ENCODE measurements at regions not wholly inside any gene's neighbourhood (a gene's known extent, or its start where the extent isn't known, plus 50 kb on each side); places are given as distances from the start of the nearest gene placed in this dataset.

DNA sequence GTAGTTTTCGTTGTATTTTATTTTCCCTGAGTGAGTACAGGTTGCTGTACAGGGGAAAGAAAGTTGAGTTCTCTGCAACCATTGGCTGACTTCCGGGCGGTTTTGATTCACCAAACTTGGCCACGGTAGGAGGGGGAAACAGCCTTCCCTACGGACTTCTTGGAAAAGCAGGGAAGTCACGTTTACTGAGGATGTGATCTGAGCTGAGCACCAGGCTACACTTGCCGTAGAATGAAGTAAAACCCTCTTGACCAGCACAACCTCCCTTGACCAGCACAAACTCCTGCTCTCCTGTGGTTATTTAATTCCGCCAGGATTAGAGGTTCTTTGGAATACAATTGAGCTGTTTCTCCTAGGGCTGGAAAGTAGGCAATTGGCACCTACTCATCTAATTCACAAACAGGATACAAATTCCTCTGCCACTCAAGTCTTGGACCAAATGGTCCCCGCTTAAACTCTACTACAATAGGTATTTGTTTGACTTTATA lies 242.0 kb upstream of the RBFOX1 start:
- TF ChIP-seq, protein P1, sequence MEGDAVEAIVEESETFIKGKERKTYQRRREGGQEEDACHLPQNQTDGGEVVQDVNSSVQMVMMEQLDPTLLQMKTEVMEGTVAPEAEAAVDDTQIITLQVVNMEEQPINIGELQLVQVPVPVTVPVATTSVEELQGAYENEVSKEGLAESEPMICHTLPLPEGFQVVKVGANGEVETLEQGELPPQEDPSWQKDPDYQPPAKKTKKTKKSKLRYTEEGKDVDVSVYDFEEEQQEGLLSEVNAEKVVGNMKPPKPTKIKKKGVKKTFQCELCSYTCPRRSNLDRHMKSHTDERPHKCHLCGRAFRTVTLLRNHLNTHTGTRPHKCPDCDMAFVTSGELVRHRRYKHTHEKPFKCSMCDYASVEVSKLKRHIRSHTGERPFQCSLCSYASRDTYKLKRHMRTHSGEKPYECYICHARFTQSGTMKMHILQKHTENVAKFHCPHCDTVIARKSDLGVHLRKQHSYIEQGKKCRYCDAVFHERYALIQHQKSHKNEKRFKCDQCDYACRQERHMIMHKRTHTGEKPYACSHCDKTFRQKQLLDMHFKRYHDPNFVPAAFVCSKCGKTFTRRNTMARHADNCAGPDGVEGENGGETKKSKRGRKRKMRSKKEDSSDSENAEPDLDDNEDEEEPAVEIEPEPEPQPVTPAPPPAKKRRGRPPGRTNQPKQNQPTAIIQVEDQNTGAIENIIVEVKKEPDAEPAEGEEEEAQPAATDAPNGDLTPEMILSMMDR (IDR thresholded peaks at IDR 0.05; ENCODE audit: low read depth, low read length), result no peak
- DNase-seq (ENCODE audit: low read depth in 2 of 2), result no peak
- no peak overlapping the region for H3K4me3 ChIP-seq (replicated peaks in 1 of 2; ENCODE audit: low read depth in 2 of 2, low read length in 2 of 2)

DNA sequence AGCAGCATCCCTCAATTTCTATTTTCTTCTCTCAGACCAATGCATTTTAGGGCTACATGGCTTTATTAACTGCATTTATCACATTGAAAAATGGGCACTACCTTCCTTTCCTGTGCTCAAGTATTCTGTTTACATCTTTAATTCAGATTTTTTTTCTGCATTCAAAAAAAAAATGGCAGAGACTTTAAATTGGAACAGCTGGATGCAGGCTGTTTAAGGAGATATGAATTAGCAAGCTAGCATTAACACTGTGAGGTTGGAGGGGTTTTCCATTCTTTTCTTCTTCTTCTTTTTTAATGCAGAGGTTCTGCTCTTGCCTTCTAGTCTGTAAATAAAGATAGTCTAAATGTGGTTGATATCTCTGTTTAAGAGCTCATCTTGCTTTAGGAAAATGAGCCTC lies 242.9 kb upstream of the RBFOX1 start:
- no peak overlapping the region for H3K4me3 ChIP-seq (replicated peaks in 1 of 2; ENCODE audit: low read depth in 2 of 2, low read length in 2 of 2)
- no peak for DNase-seq (ENCODE audit: low read depth in 2 of 2)
- TF ChIP-seq, protein P1 (IDR thresholded peaks at IDR 0.05; ENCODE audit: low read depth, low read length), result no peak

DNA sequence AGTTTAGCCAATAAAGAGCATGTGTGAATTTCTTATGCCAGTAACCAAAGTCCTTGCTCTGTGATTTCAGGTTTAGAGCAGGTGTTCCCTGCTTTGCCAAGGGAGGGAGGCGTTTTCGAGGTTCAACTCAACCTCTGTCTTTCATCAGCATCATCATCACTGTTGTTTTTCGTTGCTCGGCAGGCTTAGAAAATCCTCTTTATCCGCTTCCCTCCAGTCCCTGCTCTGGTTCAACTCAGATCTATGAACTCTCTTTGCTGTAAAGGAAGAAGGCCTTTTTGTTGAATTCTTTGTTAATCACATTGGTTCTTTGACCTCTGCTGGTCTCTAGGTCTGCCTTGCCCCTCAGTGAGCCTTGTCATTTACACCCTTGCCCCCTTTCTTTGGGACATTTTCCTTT lies 243.9 kb upstream of the RBFOX1 start:
- no peak for DNase-seq (ENCODE audit: low read depth in 2 of 2)
- TF ChIP-seq, protein P1 (IDR thresholded peaks at IDR 0.05; ENCODE audit: low read depth, low read length), result no peak
- no peak overlapping the region for H3K4me3 ChIP-seq (replicated peaks in 1 of 2; ENCODE audit: low read depth in 2 of 2, low read length in 2 of 2)

DNA sequence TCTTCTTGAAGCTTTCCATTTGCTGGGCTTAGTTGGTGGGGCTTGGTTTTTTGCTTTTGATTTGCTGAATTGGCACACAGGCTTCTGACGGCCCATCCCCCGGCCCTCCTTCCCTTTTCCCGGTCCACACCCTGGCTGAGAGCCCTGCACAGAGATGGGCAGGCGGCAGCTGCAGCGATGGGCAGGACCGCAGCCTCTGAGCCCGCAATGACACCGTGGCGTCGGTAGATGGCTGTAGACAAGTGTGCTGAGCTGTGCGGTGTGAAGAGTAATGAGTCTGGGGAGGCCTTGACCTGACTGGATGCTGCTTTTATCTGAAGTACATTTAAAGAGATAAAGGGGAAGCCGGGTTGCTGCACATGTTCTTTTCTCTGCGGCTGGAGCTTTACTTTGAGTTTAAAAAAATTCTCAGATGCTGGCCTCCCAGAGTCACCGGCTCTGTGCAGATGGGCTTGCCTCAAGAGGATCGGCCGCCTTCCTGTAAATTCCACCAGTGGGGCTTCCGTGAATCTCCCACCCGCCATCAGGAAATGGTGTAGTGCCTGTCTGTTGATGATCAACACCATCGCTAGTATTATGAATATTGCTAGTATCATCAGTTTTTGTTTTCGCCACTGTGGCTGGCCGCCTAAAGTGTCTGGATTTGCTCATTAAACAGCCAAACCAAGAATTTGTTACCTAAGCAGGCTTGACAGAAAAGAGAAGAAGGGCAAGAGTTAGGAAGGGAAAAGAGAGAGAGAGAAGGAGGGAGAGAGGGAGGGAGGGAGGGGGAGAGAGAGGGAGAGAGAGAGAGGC lies 245.6 kb upstream of the RBFOX1 start:
- no peak for DNase-seq (ENCODE audit: low read depth in 2 of 2)
- TF ChIP-seq, protein P1 (IDR thresholded peaks at IDR 0.05; ENCODE audit: low read depth, low read length), result no peak
- H3K4me3 ChIP-seq (replicated peaks in 1 of 2; ENCODE audit: low read depth in 2 of 2, low read length in 2 of 2), result no peak overlapping the region

DNA sequence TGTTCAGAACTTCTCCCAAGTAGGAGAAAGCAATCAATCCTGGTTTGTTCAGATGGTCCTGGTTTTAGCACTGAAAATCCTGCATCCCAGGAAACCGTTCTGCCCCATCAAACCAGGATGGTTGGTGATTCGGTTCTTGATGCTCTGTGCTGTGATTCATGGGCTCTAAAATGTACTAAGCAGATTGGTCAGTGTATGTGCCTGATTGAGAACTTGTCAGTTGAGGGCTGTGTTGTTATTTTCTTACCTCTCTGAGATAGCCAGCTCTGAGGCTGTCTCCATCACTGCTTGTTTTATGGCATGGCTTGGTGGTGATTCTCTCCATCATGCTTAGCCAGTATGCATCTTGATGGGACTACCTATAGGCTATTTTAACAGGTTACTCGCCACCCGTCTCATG lies 246.9 kb upstream of the RBFOX1 start:
- TF ChIP-seq, protein P1 (IDR thresholded peaks at IDR 0.05; ENCODE audit: low read depth, low read length), result no peak
- no peak overlapping the region for H3K4me3 ChIP-seq (replicated peaks in 1 of 2; ENCODE audit: low read depth in 2 of 2, low read length in 2 of 2)
- DNase-seq (ENCODE audit: low read depth in 2 of 2), result no peak

DNA sequence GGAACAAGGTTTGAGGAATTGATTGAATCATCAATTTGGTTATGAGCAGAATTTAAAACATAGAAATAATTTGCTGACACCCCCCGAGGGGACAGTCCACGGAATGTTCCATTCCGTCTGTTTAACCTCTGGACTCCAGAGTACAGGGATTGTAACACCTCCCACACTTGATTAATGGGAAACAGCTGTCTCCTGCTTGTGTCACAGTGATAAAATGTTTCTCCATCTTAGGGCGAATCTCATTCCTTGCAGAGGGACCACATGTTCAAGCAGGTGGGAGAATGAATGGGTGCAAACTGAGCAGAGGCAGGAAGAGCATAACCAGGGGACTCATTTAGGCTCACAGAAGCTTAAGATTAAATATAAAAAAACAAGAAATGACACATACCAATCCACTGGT lies 249.5 kb upstream of the RBFOX1 start:
- TF ChIP-seq, protein P1 (IDR thresholded peaks at IDR 0.05; ENCODE audit: low read depth, low read length), result no peak
- no peak for DNase-seq (ENCODE audit: low read depth in 2 of 2)
- H3K4me3 ChIP-seq (replicated peaks in 1 of 2; ENCODE audit: low read depth in 2 of 2, low read length in 2 of 2), result no peak overlapping the region
